Progenitor cell of endocrine pancreas (in vitro differentiated cells): ENCODE measurements at regions not wholly inside any gene's neighbourhood (a gene's known extent, or its start where the extent isn't known, plus 50 kb on each side); places are given as distances from the start of the nearest gene placed in this dataset.

Experiments
- DNase-seq: peaks from one replicate; pipeline ENCODE4 v3.0.0; 2021; ENCODE audit warnings: low spot score; ENCODE audit not compliant: unreplicated experiment
- H3K27ac Mint-ChIP-seq: 2 replicates; pipeline ENCODE4 v1.8.0; 2021; ENCODE audit warnings: mild to moderate bottlenecking, moderate library complexity, mixed read lengths
- H3K27me3 Mint-ChIP-seq: 2 replicates; pipeline ENCODE4 v1.8.0; 2021; ENCODE audit warnings: mixed read lengths
- H3K36me3 Mint-ChIP-seq: 2 replicates; pipeline ENCODE4 v1.8.0; 2022; ENCODE audit warnings: mixed read lengths; ENCODE audit not compliant: insufficient read depth
- H3K4me1 Mint-ChIP-seq: 2 replicates; pipeline ENCODE4 v1.8.0; 2021; ENCODE audit warnings: low read depth, mixed read lengths
- H3K4me3 Mint-ChIP-seq: 2 replicates; pipeline ENCODE4 v1.8.0; 2021; ENCODE audit warnings: low read depth, mild to moderate bottlenecking, moderate library complexity, mixed read lengths
- H3K9me3 Mint-ChIP-seq: 2 replicates; pipeline ENCODE4 v1.8.0; 2021; ENCODE audit warnings: low read depth, mixed read lengths
- CTCF ChIP-seq: fragments of 200-600 bp; sonication (generic); IDR thresholded peaks from one replicate; pipeline ENCODE4 v1.5.0; 2021; ENCODE audit warnings: antibody characterized with exemption, mild to moderate bottlenecking; ENCODE audit not compliant: unreplicated experiment

GRCh38 chr3:76061654-76062053 is 276.3 kb upstream of the ZNF717 start:
- H3K9me3 Mint-ChIP-seq = no peaks in the 10 kb centered on the region
- H3K4me1 Mint-ChIP-seq = no peaks in the 10 kb centered on the region
- H3K4me3 Mint-ChIP-seq = no peak overlapping the region
- DNase-seq = no peak
- H3K27me3 Mint-ChIP-seq = no peaks in the 10 kb centered on the region
- no peak for TF ChIP-seq CTCF
- no peaks in the 10 kb centered on the region for H3K36me3 Mint-ChIP-seq
- no peak overlapping the region for H3K27ac Mint-ChIP-seq

GRCh38 chr3:76063019-76063418 is 277.7 kb upstream of the ZNF717 start:
- H3K36me3 Mint-ChIP-seq = no peaks in the 10 kb centered on the region
- TF ChIP-seq CTCF = no peak
- DNase-seq = no peak
- H3K27me3 Mint-ChIP-seq = no peaks in the 10 kb centered on the region
- H3K4me3 Mint-ChIP-seq = no peak overlapping the region
- no peaks in the 10 kb centered on the region for H3K4me1 Mint-ChIP-seq
- H3K27ac Mint-ChIP-seq = no peak overlapping the region
- no peaks in the 10 kb centered on the region for H3K9me3 Mint-ChIP-seq

GRCh38 chr3:76063811-76064210 is 278.5 kb upstream of the ZNF717 start:
- H3K9me3 Mint-ChIP-seq = no peaks in the 10 kb centered on the region
- TF ChIP-seq CTCF = no peak
- no peak overlapping the region for H3K27ac Mint-ChIP-seq
- H3K36me3 Mint-ChIP-seq = no peaks in the 10 kb centered on the region
- H3K4me1 Mint-ChIP-seq = no peaks in the 10 kb centered on the region
- no peak for DNase-seq
- H3K27me3 Mint-ChIP-seq = no peaks in the 10 kb centered on the region
- no peak overlapping the region for H3K4me3 Mint-ChIP-seq

GRCh38 chr3:76065964-76066363 is 280.6 kb upstream of the ZNF717 start:
- no peak for DNase-seq
- H3K4me3 Mint-ChIP-seq = no peak overlapping the region
- H3K4me1 Mint-ChIP-seq = no peaks in the 10 kb centered on the region
- H3K9me3 Mint-ChIP-seq = peaks cover 5% of the 10 kb centered on the region
- no peak for TF ChIP-seq CTCF
- H3K27me3 Mint-ChIP-seq = no peaks in the 10 kb centered on the region
- H3K27ac Mint-ChIP-seq = no peak overlapping the region
- H3K36me3 Mint-ChIP-seq = no peaks in the 10 kb centered on the region

GRCh38 chr3:76078101-76078500 is 292.8 kb upstream of the ZNF717 start:
- Mint-ChIP-seq H3K27me3 (no peaks in the 10 kb centered on the region), H3K4me1 (no peaks in the 10 kb centered on the region), H3K27ac (no peak overlapping the region), H3K9me3 (no peaks in the 10 kb centered on the region), H3K36me3 (no peaks in the 10 kb centered on the region), H3K4me3 (no peak overlapping the region)
- TF ChIP-seq CTCF = no peak
- DNase-seq = no peak
